Activated CD8-positive, alpha-beta memory T cell treated with anti-CD3 and anti-CD28 coated beads, Interleukin-2, amount 50 U/mL, for 48 hours (primary cell): ENCODE measurements at regions not wholly inside any gene's neighbourhood (a gene's known extent, or its start where the extent isn't known, plus 50 kb on each side); places are given as distances from the start of the nearest gene placed in this dataset.

Source experiments
- DNase-seq: peaks from one replicate; pipeline ENCODE4 v3.0.0-alpha.2; 2020

DNA sequence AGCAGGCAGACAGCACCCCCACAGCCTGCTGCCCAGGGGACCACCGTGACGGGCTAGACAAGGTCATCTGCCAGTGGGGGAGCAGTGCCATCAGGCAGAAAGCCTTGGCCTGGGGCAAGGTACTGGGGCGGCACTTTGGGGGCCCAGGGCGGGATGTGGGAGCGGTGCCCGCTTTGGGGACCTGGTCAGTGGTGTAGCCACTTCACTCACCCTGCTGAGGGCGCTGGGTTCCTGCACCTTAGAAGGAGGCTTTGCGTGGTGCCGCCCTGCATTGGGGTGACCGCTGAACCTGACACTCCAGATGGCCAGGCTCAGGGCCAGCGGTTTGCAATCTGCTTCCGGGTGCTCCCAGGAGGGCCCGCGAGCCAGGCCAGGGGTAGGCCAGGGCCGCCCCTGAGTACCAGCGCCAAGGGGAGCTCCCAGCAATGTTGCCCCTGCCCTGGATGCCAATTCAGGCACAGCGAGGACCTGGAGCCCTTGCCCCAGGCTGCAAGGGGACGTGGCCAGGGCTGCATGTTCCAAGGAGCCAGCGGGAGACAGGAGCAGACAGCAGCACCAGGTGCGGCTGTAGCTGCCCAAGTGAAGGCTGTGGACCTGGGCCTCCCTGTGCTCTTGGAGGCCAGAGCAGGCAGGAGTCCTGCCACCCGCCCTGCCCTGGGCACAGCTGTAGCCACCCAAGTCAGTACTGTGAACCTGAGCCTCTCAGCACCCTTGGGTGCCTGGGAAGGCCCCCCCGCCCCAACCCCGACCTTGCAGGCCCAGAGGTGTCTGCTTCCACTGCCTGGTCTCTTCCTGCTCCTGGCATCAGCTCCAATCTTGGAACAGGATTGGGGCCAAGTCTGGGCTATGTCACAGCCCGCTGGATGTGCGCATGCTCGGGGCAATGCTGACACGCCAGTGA lies 550.7 kb downstream of the SLC6A15 start:
- no peak for DNase-seq

DNA sequence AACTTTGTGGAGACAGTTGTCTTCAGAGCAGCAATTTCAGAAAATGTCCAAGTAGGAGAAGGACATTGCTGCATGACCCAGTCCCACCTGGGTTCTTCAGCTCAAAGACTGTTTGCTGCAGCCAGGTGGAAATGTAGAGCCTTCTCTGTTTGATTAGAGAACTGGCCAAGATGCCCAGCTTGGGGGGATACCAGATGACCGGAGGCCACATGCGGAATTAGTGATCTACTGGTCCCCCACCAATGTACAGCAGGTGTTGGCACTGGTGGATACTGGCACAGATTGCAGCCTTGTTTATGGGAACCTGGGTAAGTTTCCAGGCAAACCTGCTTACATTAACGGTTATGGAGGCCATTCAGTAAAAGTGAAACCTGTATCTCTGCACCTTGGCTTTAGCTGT lies 555.3 kb downstream of the SLC6A15 start:
- no peak for DNase-seq

DNA sequence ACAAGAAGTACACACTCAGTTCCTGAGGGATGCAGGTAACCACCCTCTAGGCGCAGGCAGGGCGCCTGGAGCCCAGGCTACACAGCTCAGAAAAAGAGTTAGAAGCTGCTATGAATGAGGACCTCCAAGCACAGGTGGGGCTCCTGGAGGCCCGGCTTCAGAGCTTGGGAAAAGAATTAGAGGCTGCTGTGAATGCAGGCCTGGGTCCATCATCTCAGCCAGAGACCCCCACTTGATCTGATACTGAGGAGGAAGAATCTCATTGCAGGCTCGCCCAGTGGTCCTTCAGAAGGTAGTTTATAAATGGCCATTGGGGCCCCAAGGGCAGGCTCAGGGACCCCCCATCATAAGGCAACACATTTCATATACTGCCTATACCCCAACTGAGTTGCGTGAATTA lies 556.4 kb downstream of the SLC6A15 start:
- no peak for DNase-seq

- no peak for DNase-seq
Observed at GRCh38 chr12:84355561-84355960, 557.0 kb downstream of the SLC6A15 start.

GRCh38 chr12:84348582-84348981 lies 564.0 kb downstream of the SLC6A15 start:
- no peak for DNase-seq

- no peak for DNase-seq
Observed at GRCh38 chr12:84341467-84342193, 571.0 kb downstream of the SLC6A15 start.

GRCh38 chr12:84336231-84336630 lies 576.4 kb downstream of the SLC6A15 start:
- no peak for DNase-seq

GRCh38 chr12:84329938-84330337 lies 582.7 kb downstream of the SLC6A15 start:
- DNase-seq = no peak

DNA sequence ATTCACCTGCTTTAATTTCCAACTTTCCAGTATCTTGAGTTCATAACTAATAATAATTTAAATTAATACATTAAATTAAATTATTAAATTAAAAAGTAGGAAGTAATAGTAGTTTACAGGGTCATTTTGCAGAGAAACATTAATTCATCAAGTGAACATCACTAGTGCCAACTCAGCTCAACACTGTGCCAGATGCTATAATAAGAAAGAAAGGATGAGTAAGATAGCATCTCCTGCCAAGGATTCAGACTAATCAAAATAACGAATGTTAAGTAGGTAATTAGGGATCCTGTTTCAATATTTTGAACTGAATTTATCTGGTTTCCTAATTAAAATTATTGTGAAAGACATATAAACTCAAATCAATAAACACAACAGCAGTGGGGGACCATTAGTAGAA lies 596.7 kb downstream of the SLC6A15 start:
- DNase-seq = no peak

DNA sequence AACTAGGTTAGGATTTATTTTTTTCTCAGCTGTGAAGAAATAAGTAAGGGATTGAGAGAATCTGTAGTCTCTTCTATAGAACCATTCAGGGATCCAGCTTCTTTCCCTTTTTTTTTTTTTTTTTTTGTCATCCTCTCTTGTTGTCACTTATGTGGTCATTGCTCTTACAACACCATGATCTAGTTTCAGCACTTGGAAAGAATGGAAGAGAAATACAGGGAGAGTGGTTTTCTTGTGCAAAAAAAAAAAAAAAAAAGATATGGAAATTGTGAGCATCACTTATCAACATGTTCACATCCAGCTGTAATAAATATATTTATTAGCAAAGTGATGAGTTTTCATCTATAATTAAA lies 599.3 kb downstream of the SLC6A15 start:
- no peak for DNase-seq

GRCh38 chr12:84308211-84308610 lies 604.4 kb downstream of the SLC6A15 start:
- no peak for DNase-seq

DNA sequence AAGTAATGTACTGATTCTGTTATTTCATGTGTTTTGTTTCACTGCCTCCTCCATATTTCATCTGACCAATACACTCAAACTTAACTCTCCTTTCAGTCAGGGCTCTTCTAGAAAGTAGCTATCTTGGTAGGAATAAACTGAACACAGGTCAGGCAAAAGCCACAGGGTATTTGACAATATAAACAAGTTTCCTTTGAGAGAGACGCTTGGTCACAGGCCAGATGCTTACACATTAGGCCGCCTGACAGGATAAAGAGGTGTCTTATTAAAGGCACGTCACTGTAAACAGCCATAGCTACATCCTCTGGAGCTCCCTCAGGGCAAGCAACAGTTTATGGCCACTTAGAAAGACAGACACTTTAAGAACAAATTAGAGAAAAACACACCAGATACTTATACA lies 607.5 kb downstream of the SLC6A15 start:
- no peak for DNase-seq

GRCh38 chr12:84294246-84294645 lies 618.4 kb downstream of the SLC6A15 start:
- DNase-seq = no peak

- no peak for DNase-seq
Observed at GRCh38 chr12:84290168-84290567, 622.4 kb downstream of the SLC6A15 start.

DNA sequence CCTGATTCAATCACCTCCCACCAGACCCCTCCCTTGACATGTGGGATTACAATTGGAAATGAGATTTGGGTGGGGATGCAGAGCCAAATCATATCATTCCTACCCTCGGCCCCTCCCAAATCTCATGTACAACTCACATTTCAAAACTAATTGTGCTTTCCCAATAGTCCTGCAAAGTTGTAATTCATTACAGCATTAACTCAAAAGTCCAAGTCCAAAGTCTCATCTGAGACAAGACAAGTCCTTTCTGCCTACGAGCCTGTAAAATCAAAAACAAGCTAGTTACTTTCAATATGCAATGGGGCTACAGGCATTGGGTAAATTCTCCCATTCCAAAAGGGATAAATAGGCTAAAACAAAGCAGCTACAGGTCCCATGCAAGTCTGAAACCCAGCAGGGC lies 634.6 kb downstream of the SLC6A15 start:
- no peak for DNase-seq

DNA sequence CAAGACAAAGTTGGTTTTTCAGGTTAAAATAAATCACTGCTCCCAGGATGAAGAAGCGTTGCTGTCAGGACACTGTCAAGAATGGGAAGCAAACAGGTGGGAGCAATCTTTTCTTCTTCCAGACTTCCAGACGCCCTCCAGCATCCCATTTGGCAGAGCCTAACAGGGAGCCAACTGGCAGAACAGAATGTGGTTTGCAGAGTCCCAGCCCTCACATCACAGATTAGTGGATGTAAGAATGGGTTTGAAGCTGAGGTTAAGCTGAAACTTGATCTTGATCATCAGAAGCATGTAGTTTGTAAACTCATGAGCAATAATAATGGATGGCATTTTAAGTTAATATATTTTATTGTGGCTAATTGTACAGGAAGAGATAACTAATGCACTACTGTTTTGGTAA lies 636.4 kb downstream of the SLC6A15 start:
- no peak for DNase-seq

DNA sequence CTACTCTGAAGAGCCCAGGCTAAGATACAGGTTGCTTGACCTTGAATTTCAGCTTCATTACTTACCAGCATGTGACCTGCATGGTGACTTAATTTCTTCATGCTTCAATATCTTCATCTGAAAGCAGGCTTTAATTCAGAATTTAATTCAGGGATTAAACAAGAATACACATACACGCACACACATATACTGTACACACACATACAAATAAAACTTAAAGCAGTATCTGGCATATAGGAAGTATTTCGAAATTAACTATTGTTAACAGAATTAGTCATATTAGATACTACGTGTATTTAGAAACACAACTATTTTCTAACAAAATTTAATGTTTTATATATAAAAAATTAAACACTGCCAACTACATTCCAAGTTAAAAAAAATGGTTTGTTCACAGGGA lies 640.3 kb downstream of the SLC6A15 start:
- DNase-seq = no peak

- no peak for DNase-seq
Observed at GRCh38 chr12:84270470-84271140, 642.0 kb downstream of the SLC6A15 start.

- no peak for DNase-seq
Observed at GRCh38 chr12:84247931-84248330, 664.7 kb downstream of the SLC6A15 start.

- DNase-seq = no peak
Observed at GRCh38 chr12:84243686-84244085, 668.9 kb downstream of the SLC6A15 start.

DNA sequence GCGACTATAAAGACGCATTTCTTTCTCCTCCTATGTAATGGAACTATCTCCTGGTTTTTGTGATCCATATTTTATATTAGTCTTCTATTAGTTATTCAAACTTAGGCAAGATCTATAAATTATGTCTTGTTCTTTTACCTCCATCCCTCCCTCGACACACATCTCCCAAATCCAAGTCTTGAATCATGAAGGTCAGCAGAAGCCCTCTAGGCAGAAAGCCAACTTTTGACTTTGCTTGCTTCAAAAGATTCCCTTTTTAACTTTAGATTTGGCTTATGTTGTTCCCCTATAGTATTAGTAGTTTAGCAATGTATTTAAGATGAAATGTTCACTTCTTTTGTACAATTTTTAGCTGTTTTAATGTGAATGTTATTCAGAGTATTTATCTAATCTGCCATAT lies 689.8 kb downstream of the SLC6A15 start:
- no peak for DNase-seq

- DNase-seq = no peak
Observed at GRCh38 chr12:84218406-84218805, 694.2 kb downstream of the SLC6A15 start.

DNA sequence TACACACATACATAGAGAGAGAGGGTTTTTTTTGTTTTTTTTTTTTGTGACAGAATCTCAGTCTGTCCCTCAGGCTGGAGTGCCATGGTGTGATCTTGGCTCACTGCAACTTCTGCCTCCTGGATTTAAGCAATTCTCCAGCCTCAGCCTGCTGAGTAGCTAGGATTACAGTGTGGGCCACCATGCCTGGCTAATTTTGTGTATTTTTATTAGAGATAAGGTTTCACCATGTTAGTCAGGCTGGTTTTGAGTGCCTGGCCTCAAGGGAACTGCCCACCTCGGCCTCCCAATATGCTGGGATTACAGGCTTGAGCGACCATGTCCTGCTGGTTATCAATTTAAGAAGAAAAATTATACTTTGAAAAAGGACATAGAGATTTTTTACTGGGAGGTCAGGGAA lies 710.6 kb downstream of the SLC6A15 start:
- DNase-seq = no peak
